RPMI8226 (cell line): ENCODE measurements at regions not wholly inside any gene's neighbourhood (a gene's known extent, or its start where the extent isn't known, plus 50 kb on each side); places are given as distances from the start of the nearest gene placed in this dataset.
A peak's percentile ranks its signal among the peaks of the same experiment; 100 is the strongest.
"Not testable (repeated sequence)": the region's sequence is repeated elsewhere in the genome, so short reads cannot be mapped to it uniquely, and the experiment has no call there.

Source experiments
- DNase-seq: peaks from one replicate; pipeline ENCODE4 v3.0.0-alpha.2; 2015

GRCh38 chr22:49522582-49523373 lies 304.9 kb downstream of the BRD1 start:
- no peak for DNase-seq

GRCh38 chr22:49521787-49522224 lies 305.9 kb downstream of the BRD1 start:
- no peak for DNase-seq

- no peak for DNase-seq
Measured at GRCh38 chr22:49519117-49519737, 308.4 kb downstream of the BRD1 start.

- DNase-seq = no peak
Measured at GRCh38 chr22:49518436-49518970, 309.2 kb downstream of the BRD1 start.

- no peak for DNase-seq
Measured at GRCh38 chr22:49517667-49518185, 309.9 kb downstream of the BRD1 start.

GRCh38 chr22:49517211-49517610 lies 310.5 kb downstream of the BRD1 start:
- no peak for DNase-seq

- DNase-seq = no peak
Measured at GRCh38 chr22:49515475-49515874, 312.2 kb downstream of the BRD1 start.

GRCh38 chr22:49514641-49515040 lies 313.0 kb downstream of the BRD1 start:
- no peak for DNase-seq

GRCh38 chr22:49514211-49514610 lies 313.5 kb downstream of the BRD1 start:
- no peak for DNase-seq

GRCh38 chr22:49513358-49513851 lies 314.3 kb downstream of the BRD1 start:
- no peak for DNase-seq

GRCh38 chr22:49512487-49513165 lies 315.0 kb downstream of the BRD1 start:
- no peak for DNase-seq

- DNase-seq = not testable (repeated sequence)
Measured at GRCh38 chr22:49511393-49512189, 316.1 kb downstream of the BRD1 start.

- no peak for DNase-seq
Measured at GRCh38 chr22:49510718-49511117, 317.0 kb downstream of the BRD1 start.

GRCh38 chr22:49509016-49509415 lies 318.7 kb downstream of the BRD1 start:
- DNase-seq = no peak

GRCh38 chr22:49508561-49508960 lies 319.1 kb downstream of the BRD1 start:
- no peak for DNase-seq

- DNase-seq = no peak
Measured at GRCh38 chr22:49507607-49508292, 319.9 kb downstream of the BRD1 start.

- DNase-seq = no peak
Measured at GRCh38 chr22:49506010-49506400, 321.7 kb downstream of the BRD1 start.

- DNase-seq = no peak
Measured at GRCh38 chr22:49505337-49506009, 322.2 kb downstream of the BRD1 start.

GRCh38 chr22:49503896-49504521 lies 323.7 kb downstream of the BRD1 start:
- DNase-seq = no peak

- peak; percentile 4 for DNase-seq
Measured at GRCh38 chr22:49503321-49503720, 324.4 kb downstream of the BRD1 start.
